ENCODE measurements at regions not wholly inside any gene's neighbourhood (a gene's known extent, or its start where the extent isn't known, plus 50 kb on each side); places are given as distances from the start of the nearest gene placed in this dataset.

- no peaks in the 10 kb centered on the region for H3K79me2 ChIP-seq (ENCODE audit: insufficient read depth, low read length)
- H3K36me3 ChIP-seq (ENCODE audit: insufficient read depth, low read length) = no peaks in the 10 kb centered on the region
- H2AFZ ChIP-seq (ENCODE audit: low read length) = no peak overlapping the region
- no peak for TF ChIP-seq CTCF (IDR thresholded peaks at IDR 0.05; ENCODE audit: low read length)
- no peak for TF ChIP-seq EZH2 (IDR thresholded peaks at IDR 0.05; ENCODE audit: borderline replicate concordance, low read length)
- H3K4me3 ChIP-seq (ENCODE audit: low read depth, low read length, poor library complexity, severe bottlenecking) = no peak overlapping the region
- H4K20me1 ChIP-seq (ENCODE audit: insufficient read depth, low read length) = no peaks in the 10 kb centered on the region
- no peaks in the 10 kb centered on the region for H3K9me2 ChIP-seq (ENCODE audit: low read depth, low read length)
- H3K27ac ChIP-seq (ENCODE audit: low read depth, low read length, poor library complexity, severe bottlenecking) = no peak overlapping the region
- no peaks in the 10 kb centered on the region for H3K27me3 ChIP-seq (ENCODE audit: insufficient read depth, low read length)
- H3K9ac ChIP-seq (ENCODE audit: low read length) = no peak overlapping the region
- H3K9me3 ChIP-seq (ENCODE audit: low read length) = no peaks in the 10 kb centered on the region
- no peaks in the 10 kb centered on the region for H3F3A ChIP-seq (ENCODE audit: insufficient read depth, low read length)
- H3K4me1 ChIP-seq (ENCODE audit: insufficient read depth, low read length, severe bottlenecking) = no peaks in the 10 kb centered on the region
- H3K4me2 ChIP-seq (ENCODE audit: low read length) = no peak overlapping the region
These were observed 112.1 kb upstream of the FGF3 start for GRCh38 chr11:69931060-69931910.

- Histone ChIP-seq H3K9me3 (ENCODE audit: low read length) (no peaks in the 10 kb centered on the region), H3K27ac (ENCODE audit: low read depth, low read length, poor library complexity, severe bottlenecking) (no peak overlapping the region), H2AFZ (ENCODE audit: low read length) (no peak overlapping the region), H3K4me2 (ENCODE audit: low read length) (no peak overlapping the region), H3K4me1 (ENCODE audit: insufficient read depth, low read length, severe bottlenecking) (no peaks in the 10 kb centered on the region), H3K9me2 (ENCODE audit: low read depth, low read length) (no peaks in the 10 kb centered on the region), H3K9ac (ENCODE audit: low read length) (no peak overlapping the region), H3K36me3 (ENCODE audit: insufficient read depth, low read length) (no peaks in the 10 kb centered on the region; the same call in 1 of the 2 replicates), H3K4me3 (ENCODE audit: low read depth, low read length, poor library complexity, severe bottlenecking) (no peak overlapping the region), H3K79me2 (ENCODE audit: insufficient read depth, low read length) (no peaks in the 10 kb centered on the region), H4K20me1 (ENCODE audit: insufficient read depth, low read length) (no peaks in the 10 kb centered on the region), H3K27me3 (ENCODE audit: insufficient read depth, low read length) (0 out of 2 replicates have a peak, but pooled peaks cover 4% of the 10 kb centered on the region), H3F3A (ENCODE audit: insufficient read depth, low read length) (no peaks in the 10 kb centered on the region)
- TF ChIP-seq EZH2 (IDR thresholded peaks at IDR 0.05; ENCODE audit: borderline replicate concordance, low read length) = no peak
- no peak for TF ChIP-seq CTCF (IDR thresholded peaks at IDR 0.05; ENCODE audit: low read length)
These were observed 113.0 kb upstream of the FGF3 start for GRCh38 chr11:69931994-69932910.

- no peaks in the 10 kb centered on the region for H4K20me1 ChIP-seq (ENCODE audit: insufficient read depth, low read length)
- H2AFZ ChIP-seq (ENCODE audit: low read length) = no peak overlapping the region
- no peaks in the 10 kb centered on the region; the same call in 1 of the 2 replicates for H3K36me3 ChIP-seq (ENCODE audit: insufficient read depth, low read length)
- H3K9ac ChIP-seq (ENCODE audit: low read length) = no peak overlapping the region
- TF ChIP-seq CTCF (IDR thresholded peaks at IDR 0.05; ENCODE audit: low read length) (no peak), EZH2 (IDR thresholded peaks at IDR 0.05; ENCODE audit: borderline replicate concordance, low read length) (no peak)
- no peaks in the 10 kb centered on the region for H3K4me1 ChIP-seq (ENCODE audit: insufficient read depth, low read length, severe bottlenecking)
- 0 out of 2 replicates have a peak, but pooled peaks cover 4% of the 10 kb centered on the region for H3K27me3 ChIP-seq (ENCODE audit: insufficient read depth, low read length)
- no peak overlapping the region for H3K4me2 ChIP-seq (ENCODE audit: low read length)
- H3K9me2 ChIP-seq (ENCODE audit: low read depth, low read length) = no peaks in the 10 kb centered on the region
- no peaks in the 10 kb centered on the region for H3K79me2 ChIP-seq (ENCODE audit: insufficient read depth, low read length)
- no peaks in the 10 kb centered on the region for H3F3A ChIP-seq (ENCODE audit: insufficient read depth, low read length)
- H3K27ac ChIP-seq (ENCODE audit: low read depth, low read length, poor library complexity, severe bottlenecking) = no peak overlapping the region
- H3K9me3 ChIP-seq (ENCODE audit: low read length) = no peaks in the 10 kb centered on the region
- H3K4me3 ChIP-seq (ENCODE audit: low read depth, low read length, poor library complexity, severe bottlenecking) = no peak overlapping the region
These were observed 115.8 kb upstream of the FGF3 start for GRCh38 chr11:69934861-69935494.

Data from OCI-LY1 (cell line).